ENCODE measurements at regions not wholly inside any gene's neighbourhood (a gene's known extent, or its start where the extent isn't known, plus 50 kb on each side); places are given as distances from the start of the nearest gene placed in this dataset.

- Histone ChIP-seq H3K79me2 (no peaks in the 10 kb centered on the region), H2AFZ (no peak overlapping the region), H3K9me3 (ENCODE audit: low read depth) (no peaks in the 10 kb centered on the region), H4K20me1 (ENCODE audit: insufficient read depth, poor library complexity, severe bottlenecking) (no peaks in the 10 kb centered on the region), H3K4me1 (ENCODE audit: insufficient read depth) (no peaks in the 10 kb centered on the region), H3K27ac (no peak overlapping the region), H3K4me2 (no peak overlapping the region), H3K9me2 (replicated peaks; ENCODE audit: insufficient read depth) (no peaks in the 10 kb centered on the region), H3K27me3 (no peaks in the 10 kb centered on the region), H3K4me3 (no peak overlapping the region), H3K36me3 (replicated peaks; ENCODE audit: insufficient read depth, low read depth) (no peaks in the 10 kb centered on the region)
- TF ChIP-seq CTCF (IDR thresholded peaks at IDR 0.05; ENCODE audit: poor library complexity), result no peak
- TF ChIP-seq EZH2 (IDR thresholded peaks at IDR 0.05; ENCODE audit: borderline replicate concordance), result no peak
- TF ChIP-seq EZH2phosphoT487 (IDR thresholded peaks at IDR 0.05; ENCODE audit: low read depth, severe bottlenecking, unreplicated experiment), result no peak
- DNase-seq (ENCODE audit: low spot score), result no peak
- WGBS (ENCODE audit: low lambda C conversion rate, missing lambda C conversion rate), result 79% methylated on average over 3 of the region's 3 CpGs
These were observed 110.3 kb upstream of the CTTNBP2NL start for GRCh38 chr1:112285746-112286145.

GRCh38 chr1:112296908-112297307 lies 99.1 kb upstream of the CTTNBP2NL start:
- H3K4me1 ChIP-seq (ENCODE audit: insufficient read depth), result no peaks in the 10 kb centered on the region
- 66% methylated on average over 5 of the region's 5 CpGs for WGBS (ENCODE audit: low lambda C conversion rate, missing lambda C conversion rate)
- TF ChIP-seq EZH2 (IDR thresholded peaks at IDR 0.05; ENCODE audit: borderline replicate concordance) (no peak), EZH2phosphoT487 (IDR thresholded peaks at IDR 0.05; ENCODE audit: low read depth, severe bottlenecking, unreplicated experiment) (no peak), CTCF (IDR thresholded peaks at IDR 0.05; ENCODE audit: poor library complexity) (no peak)
- no peaks in the 10 kb centered on the region for H3K9me3 ChIP-seq (ENCODE audit: low read depth)
- no peak overlapping the region for H3K27ac ChIP-seq
- H4K20me1 ChIP-seq (ENCODE audit: insufficient read depth, poor library complexity, severe bottlenecking), result no peaks in the 10 kb centered on the region
- no peaks in the 10 kb centered on the region for H3K36me3 ChIP-seq (replicated peaks; ENCODE audit: insufficient read depth, low read depth)
- H3K27me3 ChIP-seq, result no peaks in the 10 kb centered on the region
- H3K79me2 ChIP-seq, result no peaks in the 10 kb centered on the region
- H3K4me2 ChIP-seq, result no peak overlapping the region
- H2AFZ ChIP-seq, result no peak overlapping the region
- H3K9me2 ChIP-seq (replicated peaks; ENCODE audit: insufficient read depth), result no peaks in the 10 kb centered on the region
- H3K4me3 ChIP-seq, result no peak overlapping the region
- DNase-seq (ENCODE audit: low spot score), result no peak

- H2AFZ ChIP-seq, result no peak overlapping the region
- H3K36me3 ChIP-seq (replicated peaks; ENCODE audit: insufficient read depth, low read depth), result no peaks in the 10 kb centered on the region
- H3K27ac ChIP-seq, result no peak overlapping the region
- no peaks in the 10 kb centered on the region for H4K20me1 ChIP-seq (ENCODE audit: insufficient read depth, poor library complexity, severe bottlenecking)
- H3K27me3 ChIP-seq, result no peaks in the 10 kb centered on the region
- no peak overlapping the region for H3K4me2 ChIP-seq
- TF ChIP-seq EZH2phosphoT487 (IDR thresholded peaks at IDR 0.05; ENCODE audit: low read depth, severe bottlenecking, unreplicated experiment), result no peak
- WGBS (ENCODE audit: low lambda C conversion rate, missing lambda C conversion rate), result 58% methylated on average over 3 of the region's 3 CpGs
- H3K9me3 ChIP-seq (ENCODE audit: low read depth), result no peaks in the 10 kb centered on the region
- no peaks in the 10 kb centered on the region for H3K79me2 ChIP-seq
- DNase-seq (ENCODE audit: low spot score), result no peak
- no peaks in the 10 kb centered on the region for H3K4me1 ChIP-seq (ENCODE audit: insufficient read depth)
- no peak overlapping the region for H3K4me3 ChIP-seq
- no peaks in the 10 kb centered on the region for H3K9me2 ChIP-seq (replicated peaks; ENCODE audit: insufficient read depth)
These were observed 98.5 kb upstream of the CTTNBP2NL start for GRCh38 chr1:112297536-112297935.

GRCh38 chr1:112298558-112298957 lies 97.5 kb upstream of the CTTNBP2NL start:
- 71% methylated on average over 1 of the region's 1 CpG for WGBS (ENCODE audit: low lambda C conversion rate, missing lambda C conversion rate)
- DNase-seq (ENCODE audit: low spot score), result peak; percentile 54

More at GRCh38 chr1:112298558-112298957, 97.5 kb upstream of the CTTNBP2NL start:
- H3K9me3 ChIP-seq (ENCODE audit: low read depth), result no peaks in the 10 kb centered on the region
- H2AFZ ChIP-seq, result no peak overlapping the region
- H3K79me2 ChIP-seq, result no peaks in the 10 kb centered on the region
- no peaks in the 10 kb centered on the region for H3K27me3 ChIP-seq
- no peak overlapping the region for H3K4me3 ChIP-seq
- H3K36me3 ChIP-seq (replicated peaks; ENCODE audit: insufficient read depth, low read depth), result no peaks in the 10 kb centered on the region
- H4K20me1 ChIP-seq (ENCODE audit: insufficient read depth, poor library complexity, severe bottlenecking), result no peaks in the 10 kb centered on the region
- no peak overlapping the region for H3K27ac ChIP-seq
- no peak overlapping the region for H3K4me2 ChIP-seq
- H3K4me1 ChIP-seq (ENCODE audit: insufficient read depth), result no peaks in the 10 kb centered on the region
- no peaks in the 10 kb centered on the region for H3K9me2 ChIP-seq (replicated peaks; ENCODE audit: insufficient read depth)
- TF ChIP-seq CTCF (IDR thresholded peaks at IDR 0.05; ENCODE audit: poor library complexity) (peak; percentile 46), EZH2phosphoT487 (IDR thresholded peaks at IDR 0.05; ENCODE audit: low read depth, severe bottlenecking, unreplicated experiment) (no peak)

Data from hepatocyte (in vitro differentiated cells).